Bronchial epithelial cell (primary cell): ENCODE measurements at regions not wholly inside any gene's neighbourhood (a gene's known extent, or its start where the extent isn't known, plus 50 kb on each side); places are given as distances from the start of the nearest gene placed in this dataset.

ENCODE experiments used
- DNase-seq: peaks from one replicate; pipeline ENCODE4 v3.0.0-alpha.2; 2010; ENCODE audit warnings: low read depth
- FAIRE-seq: peaks from 2 replicates; lab custom pipeline; 2011; peaks lifted over from hg19 to GRCh38; lab: Jason Lieb, UNC
- H3K27me3 ChIP-seq: 2 replicates; pipeline ENCODE4 v1.5.1; 2011; ENCODE audit warnings: low read length; ENCODE audit not compliant: control insufficient read depth, insufficient read depth
- H3K36me3 ChIP-seq: 2 replicates; pipeline ENCODE4 v1.5.1; 2011; ENCODE audit warnings: low read length; ENCODE audit not compliant: control insufficient read depth, insufficient read depth
- H3K4me3 ChIP-seq: 2 replicates; pipeline ENCODE4 v1.5.1; 2011; ENCODE audit warnings: mild to moderate bottlenecking, low read depth, low read length, control low read depth
- TF ChIP-seq, protein P1 (sequence below): IDR thresholded peaks from 2 replicates; pipeline ENCODE4 v1.5.1; 2011; ENCODE audit warnings: mild to moderate bottlenecking, moderate library complexity, low read length, control low read depth, inconsistent platforms; ENCODE audit not compliant: insufficient read depth, severe bottlenecking

DNA sequence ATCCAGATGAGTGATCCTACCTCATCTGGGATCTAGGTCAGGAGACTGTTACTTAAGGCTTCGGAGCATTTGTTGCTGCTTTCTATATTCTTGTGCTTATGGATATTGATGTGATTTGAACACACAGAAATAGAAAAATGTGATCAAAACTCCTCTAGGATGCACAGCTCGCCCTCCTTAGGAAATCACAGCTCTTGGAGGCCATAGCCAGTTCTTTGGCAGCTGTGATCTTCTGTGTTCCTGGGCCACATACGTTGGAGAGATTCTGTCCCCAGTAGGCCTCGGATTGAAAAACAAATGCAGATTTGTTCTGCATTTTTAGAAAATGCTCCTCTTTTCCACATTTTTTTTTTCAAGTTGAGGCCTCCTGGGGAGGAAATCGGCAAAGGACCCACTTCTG is 437.4 kb upstream of the THBS1 start:
- no peaks in the 10 kb centered on the region for H3K27me3 ChIP-seq
- FAIRE-seq (no peak), DNase-seq (no peak)
- H3K4me3 ChIP-seq: no peak overlapping the region
- TF ChIP-seq, protein P1, sequence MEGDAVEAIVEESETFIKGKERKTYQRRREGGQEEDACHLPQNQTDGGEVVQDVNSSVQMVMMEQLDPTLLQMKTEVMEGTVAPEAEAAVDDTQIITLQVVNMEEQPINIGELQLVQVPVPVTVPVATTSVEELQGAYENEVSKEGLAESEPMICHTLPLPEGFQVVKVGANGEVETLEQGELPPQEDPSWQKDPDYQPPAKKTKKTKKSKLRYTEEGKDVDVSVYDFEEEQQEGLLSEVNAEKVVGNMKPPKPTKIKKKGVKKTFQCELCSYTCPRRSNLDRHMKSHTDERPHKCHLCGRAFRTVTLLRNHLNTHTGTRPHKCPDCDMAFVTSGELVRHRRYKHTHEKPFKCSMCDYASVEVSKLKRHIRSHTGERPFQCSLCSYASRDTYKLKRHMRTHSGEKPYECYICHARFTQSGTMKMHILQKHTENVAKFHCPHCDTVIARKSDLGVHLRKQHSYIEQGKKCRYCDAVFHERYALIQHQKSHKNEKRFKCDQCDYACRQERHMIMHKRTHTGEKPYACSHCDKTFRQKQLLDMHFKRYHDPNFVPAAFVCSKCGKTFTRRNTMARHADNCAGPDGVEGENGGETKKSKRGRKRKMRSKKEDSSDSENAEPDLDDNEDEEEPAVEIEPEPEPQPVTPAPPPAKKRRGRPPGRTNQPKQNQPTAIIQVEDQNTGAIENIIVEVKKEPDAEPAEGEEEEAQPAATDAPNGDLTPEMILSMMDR: no peak
- no peaks in the 10 kb centered on the region for H3K36me3 ChIP-seq

DNA sequence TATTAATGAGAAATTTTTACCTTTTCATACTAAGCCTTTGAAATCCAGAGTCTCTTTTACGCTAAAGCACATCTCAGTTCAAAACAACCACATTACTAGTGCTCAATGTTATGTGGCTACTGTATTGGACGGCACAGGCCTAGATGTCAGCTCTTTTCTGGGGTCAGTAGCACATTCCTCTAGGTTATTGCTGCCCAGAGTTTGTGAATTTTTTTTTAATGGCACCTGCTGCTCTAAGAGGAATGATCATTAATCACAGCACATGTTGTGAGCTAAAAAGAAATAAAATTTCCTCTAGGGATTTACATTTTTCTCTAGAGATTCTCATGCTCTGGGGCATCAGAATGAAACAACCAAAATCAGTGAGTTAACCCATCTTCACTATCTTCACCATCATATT is 436.8 kb upstream of the THBS1 start:
- FAIRE-seq: no peak
- TF ChIP-seq, protein P1: no peak
- DNase-seq: no peak
- Histone ChIP-seq H3K4me3 (no peak overlapping the region), H3K36me3 (no peaks in the 10 kb centered on the region), H3K27me3 (no peaks in the 10 kb centered on the region)

DNA sequence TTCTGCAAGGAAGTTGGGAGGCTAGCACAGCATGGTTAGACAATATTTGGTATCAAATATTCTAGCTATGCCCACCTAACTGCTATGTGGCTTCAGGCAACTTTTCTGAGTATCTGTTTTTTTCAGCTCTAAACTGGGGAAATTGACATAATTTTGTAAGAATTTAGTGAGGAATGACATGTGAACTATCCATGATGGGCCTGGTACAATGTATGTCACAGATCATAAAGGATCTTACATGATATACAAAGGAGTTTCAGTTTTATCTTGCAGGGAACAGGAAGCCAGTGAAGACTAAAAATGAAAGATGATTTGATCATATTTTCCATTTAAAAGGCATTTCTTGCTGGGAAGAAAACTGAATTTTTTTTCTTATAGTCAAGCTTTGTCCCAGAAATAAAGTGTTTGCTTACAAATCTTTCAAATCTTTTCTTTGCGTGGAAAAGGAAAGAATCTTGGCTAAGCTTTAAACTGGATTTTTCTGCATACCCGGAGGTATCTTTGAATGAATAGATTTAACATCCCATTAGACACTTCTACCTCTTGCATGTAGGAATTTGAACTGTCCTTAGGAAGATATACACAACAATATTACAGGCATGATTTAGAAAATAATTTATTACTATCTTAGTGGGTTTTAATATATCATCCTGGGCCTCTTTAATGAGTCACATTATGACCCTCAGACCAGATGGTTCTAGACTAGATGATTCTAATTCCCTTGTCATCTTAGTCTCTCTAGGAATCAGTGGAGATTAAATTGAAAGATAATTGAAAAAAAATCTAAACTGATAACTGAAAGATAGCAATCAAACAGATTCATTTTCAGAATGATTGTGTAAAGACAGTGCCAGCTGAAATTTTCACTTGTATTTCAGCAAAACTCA is 436.0 kb upstream of the THBS1 start:
- H3K36me3 ChIP-seq: no peaks in the 10 kb centered on the region
- TF ChIP-seq, protein P1: no peak
- DNase-seq: no peak
- H3K4me3 ChIP-seq: no peak overlapping the region
- H3K27me3 ChIP-seq: no peaks in the 10 kb centered on the region
- no peak for FAIRE-seq

- no peaks in the 10 kb centered on the region for H3K27me3 ChIP-seq
- H3K4me3 ChIP-seq: no peak overlapping the region
- FAIRE-seq: no peak
- no peak for DNase-seq
- TF ChIP-seq, protein P1: no peak
- H3K36me3 ChIP-seq: no peaks in the 10 kb centered on the region
Measured at GRCh38 chr15:39145854-39146625, 434.8 kb upstream of the THBS1 start.

GRCh38 chr15:39149636-39150150 is 431.2 kb upstream of the THBS1 start:
- Histone ChIP-seq H3K4me3 (no peak overlapping the region), H3K27me3 (no peaks in the 10 kb centered on the region), H3K36me3 (no peaks in the 10 kb centered on the region)
- TF ChIP-seq, protein P1: no peak
- FAIRE-seq: no peak
- no peak for DNase-seq
